ENCODE measurements at regions not wholly inside any gene's neighbourhood (a gene's known extent, or its start where the extent isn't known, plus 50 kb on each side); places are given as distances from the start of the nearest gene placed in this dataset.

DNA sequence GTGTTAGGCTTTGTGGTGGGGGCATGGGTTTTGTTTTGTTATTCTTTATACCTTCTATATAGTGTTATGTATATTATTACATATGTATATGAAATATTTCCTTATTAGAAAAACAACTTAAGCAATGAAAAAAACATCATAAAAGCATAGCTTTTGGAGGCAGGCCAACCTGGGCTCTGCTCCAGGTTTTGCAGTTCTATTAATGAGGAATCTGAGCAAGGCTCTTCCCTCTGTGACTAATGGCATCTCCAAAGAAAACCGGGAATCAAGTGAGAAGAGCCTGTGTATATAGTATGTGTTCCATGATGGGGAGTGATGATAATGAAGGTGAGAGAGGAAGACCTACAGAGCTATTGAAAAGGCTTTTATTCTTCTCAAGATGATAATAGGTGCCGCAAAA, 291.1 kb downstream of the CLIC5 start:
- Histone ChIP-seq H3K4me2 (ENCODE audit: low read length) (no peak overlapping the region), H3K18ac (ENCODE audit: low read length) (no peak overlapping the region), H2BK5ac (ENCODE audit: low read depth, low read length, poor library complexity) (no peak overlapping the region), H3K4me3 (ENCODE audit: low read depth, low read length) (no peak overlapping the region), H3K9ac (ENCODE audit: low read length) (no peak overlapping the region), H3K4ac (ENCODE audit: low read depth, low read length) (no peak overlapping the region), H3K23ac (ENCODE audit: low read length) (no peak overlapping the region), H3K27me3 (ENCODE audit: insufficient read depth, low read length) (no peaks in the 10 kb centered on the region), H3K79me2 (ENCODE audit: control insufficient read depth, insufficient read depth, low read length, poor library complexity) (no peaks in the 10 kb centered on the region), H2BK120ac (ENCODE audit: insufficient read depth, low read length, poor library complexity) (no peak overlapping the region), H3K4me1 (ENCODE audit: control insufficient read depth in 1 of 2, insufficient read depth in 2 of 2, low read length in 2 of 2) (no peaks in the 10 kb centered on the region), H2AFZ (ENCODE audit: insufficient read depth, low read length, poor library complexity) (no peak overlapping the region), H3K14ac (ENCODE audit: low read length) (no peak overlapping the region), H4K12ac (ENCODE audit: low read depth, low read length) (no peak overlapping the region), H4K8ac (ENCODE audit: low read depth, low read length) (no peak overlapping the region), H3K36me3 (ENCODE audit: control insufficient read depth in 1 of 2, insufficient read depth in 2 of 2, low read length in 2 of 2) (no peaks in the 10 kb centered on the region), H3K27ac (ENCODE audit: low read depth, low read length) (no peak overlapping the region), H3K79me1 (ENCODE audit: low read length) (no peaks in the 10 kb centered on the region), H2BK12ac (ENCODE audit: low read length) (no peak overlapping the region), H3K9me3 (ENCODE audit: insufficient read depth, low read depth, low read length) (no peaks in the 10 kb centered on the region), H4K91ac (ENCODE audit: low read depth, low read length) (no peak overlapping the region), H2AK5ac (ENCODE audit: low read length) (no peak overlapping the region)
- no CpG with 5 or more reads among the region's 2 CpGs for WGBS (ENCODE audit: extremely low coverage, insufficient coverage, insufficient read length)
- no peak for DNase-seq

DNA sequence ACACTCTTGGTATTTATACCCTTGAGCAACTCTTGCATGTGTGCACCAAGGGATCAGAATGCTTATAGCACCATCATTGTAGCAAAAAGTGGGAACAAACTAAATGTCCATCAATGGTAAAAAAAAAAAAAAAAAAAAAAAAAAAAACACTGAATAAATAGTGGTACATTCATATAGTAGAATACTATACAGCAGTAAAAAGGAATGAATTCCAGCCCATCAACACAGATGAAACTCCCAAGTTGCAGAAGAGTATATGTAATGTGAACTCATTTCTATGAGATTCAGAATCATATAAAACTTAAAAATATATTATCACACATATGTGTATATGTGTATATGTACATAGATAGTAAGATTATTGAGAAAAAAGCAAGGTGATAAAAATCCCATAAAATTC, 291.6 kb downstream of the CLIC5 start:
- H3K79me2 ChIP-seq (ENCODE audit: control insufficient read depth, insufficient read depth, low read length, poor library complexity), result no peaks in the 10 kb centered on the region
- no peak overlapping the region for H2AK5ac ChIP-seq (ENCODE audit: low read length)
- no peak overlapping the region for H4K12ac ChIP-seq (ENCODE audit: low read depth, low read length)
- H3K23ac ChIP-seq (ENCODE audit: low read length), result no peak overlapping the region
- no peaks in the 10 kb centered on the region for H3K36me3 ChIP-seq (ENCODE audit: control insufficient read depth in 1 of 2, insufficient read depth in 2 of 2, low read length in 2 of 2)
- no peaks in the 10 kb centered on the region for H3K27me3 ChIP-seq (ENCODE audit: insufficient read depth, low read length)
- H3K4me1 ChIP-seq (ENCODE audit: control insufficient read depth in 1 of 2, insufficient read depth in 2 of 2, low read length in 2 of 2), result no peaks in the 10 kb centered on the region
- H4K8ac ChIP-seq (ENCODE audit: low read depth, low read length), result no peak overlapping the region
- no peaks in the 10 kb centered on the region for H3K9me3 ChIP-seq (ENCODE audit: insufficient read depth, low read depth, low read length)
- H3K27ac ChIP-seq (ENCODE audit: low read depth, low read length), result no peak overlapping the region
- no peak for DNase-seq
- H4K91ac ChIP-seq (ENCODE audit: low read depth, low read length), result no peak overlapping the region
- no peak overlapping the region for H2AFZ ChIP-seq (ENCODE audit: insufficient read depth, low read length, poor library complexity)
- H3K14ac ChIP-seq (ENCODE audit: low read length), result no peak overlapping the region
- H3K4me2 ChIP-seq (ENCODE audit: low read length), result no peak overlapping the region
- H2BK12ac ChIP-seq (ENCODE audit: low read length), result no peak overlapping the region
- no peak overlapping the region for H3K4me3 ChIP-seq (ENCODE audit: low read depth, low read length)
- no peak overlapping the region for H3K18ac ChIP-seq (ENCODE audit: low read length)
- no peak overlapping the region for H2BK5ac ChIP-seq (ENCODE audit: low read depth, low read length, poor library complexity)
- no peak overlapping the region for H3K4ac ChIP-seq (ENCODE audit: low read depth, low read length)
- no peak overlapping the region for H3K9ac ChIP-seq (ENCODE audit: low read length)
- H3K79me1 ChIP-seq (ENCODE audit: low read length), result no peaks in the 10 kb centered on the region
- no peak overlapping the region for H2BK120ac ChIP-seq (ENCODE audit: insufficient read depth, low read length, poor library complexity)

DNA sequence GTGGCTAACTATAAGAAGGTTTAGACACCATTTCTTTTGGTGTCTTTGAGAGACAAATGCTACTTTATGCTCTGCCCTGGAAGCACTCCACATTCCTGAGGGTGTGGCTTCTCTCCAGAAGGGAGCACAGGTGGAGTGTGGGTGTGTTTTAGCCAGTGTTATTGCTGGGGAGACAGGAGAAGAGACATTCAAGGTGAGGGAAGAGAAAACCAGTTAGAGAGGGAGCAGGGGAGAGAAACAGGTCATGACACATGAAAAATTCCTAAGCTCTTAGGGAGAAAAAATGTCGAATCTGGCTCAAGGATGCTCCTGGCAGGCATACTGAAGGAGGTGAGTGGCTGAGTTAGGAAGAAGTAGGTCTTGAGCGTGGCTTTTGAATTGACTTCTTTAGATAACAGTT, 292.8 kb downstream of the CLIC5 start:
- Histone ChIP-seq H3K9ac (ENCODE audit: low read length) (no peak overlapping the region), H2BK5ac (ENCODE audit: low read depth, low read length, poor library complexity) (no peak overlapping the region), H3K27ac (ENCODE audit: low read depth, low read length) (no peak overlapping the region), H2AK5ac (ENCODE audit: low read length) (no peak overlapping the region), H3K23ac (ENCODE audit: low read length) (no peak overlapping the region), H3K18ac (ENCODE audit: low read length) (no peak overlapping the region), H3K4me1 (ENCODE audit: control insufficient read depth in 1 of 2, insufficient read depth in 2 of 2, low read length in 2 of 2) (no peaks in the 10 kb centered on the region), H3K9me3 (ENCODE audit: insufficient read depth, low read depth, low read length) (no peaks in the 10 kb centered on the region), H3K4ac (ENCODE audit: low read depth, low read length) (no peak overlapping the region), H2BK120ac (ENCODE audit: insufficient read depth, low read length, poor library complexity) (no peak overlapping the region), H3K79me2 (ENCODE audit: control insufficient read depth, insufficient read depth, low read length, poor library complexity) (no peaks in the 10 kb centered on the region), H4K8ac (ENCODE audit: low read depth, low read length) (no peak overlapping the region), H4K91ac (ENCODE audit: low read depth, low read length) (no peak overlapping the region), H3K4me2 (ENCODE audit: low read length) (no peak overlapping the region), H3K36me3 (ENCODE audit: control insufficient read depth in 1 of 2, insufficient read depth in 2 of 2, low read length in 2 of 2) (no peaks in the 10 kb centered on the region), H3K14ac (ENCODE audit: low read length) (no peak overlapping the region), H2AFZ (ENCODE audit: insufficient read depth, low read length, poor library complexity) (no peak overlapping the region), H4K12ac (ENCODE audit: low read depth, low read length) (no peak overlapping the region), H3K79me1 (ENCODE audit: low read length) (no peaks in the 10 kb centered on the region), H3K27me3 (ENCODE audit: insufficient read depth, low read length) (no peaks in the 10 kb centered on the region), H3K4me3 (ENCODE audit: low read depth, low read length) (no peak overlapping the region), H2BK12ac (ENCODE audit: low read length) (no peak overlapping the region)
- no CpG with 5 or more reads among the region's 2 CpGs for WGBS (ENCODE audit: extremely low coverage, insufficient coverage, insufficient read length)
- no peak for DNase-seq

DNA sequence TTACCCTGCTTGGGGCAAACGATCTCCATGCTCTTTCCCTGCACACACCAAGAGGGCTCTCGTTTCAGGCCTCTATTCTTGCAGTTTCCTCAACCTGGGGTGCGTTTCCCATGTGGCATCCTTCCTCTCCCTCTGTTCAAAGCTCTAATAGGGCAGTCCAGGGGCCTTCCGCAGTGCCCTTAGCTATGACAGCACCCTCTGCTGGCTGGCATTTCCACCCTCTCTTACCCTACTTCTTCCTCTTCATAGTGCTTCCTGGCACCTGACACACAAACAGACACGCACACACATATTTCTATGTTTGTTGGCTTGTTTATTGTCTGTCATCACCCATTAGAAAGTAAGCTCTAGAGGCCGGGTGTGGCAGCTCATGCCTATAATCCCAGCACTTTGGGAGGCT, 294.0 kb downstream of the CLIC5 start:
- Histone ChIP-seq H4K12ac (ENCODE audit: low read depth, low read length) (no peak overlapping the region), H4K8ac (ENCODE audit: low read depth, low read length) (no peak overlapping the region), H3K9ac (ENCODE audit: low read length) (peak overlapping the region; percentile 5), H3K27me3 (ENCODE audit: insufficient read depth, low read length) (no peaks in the 10 kb centered on the region), H3K4ac (ENCODE audit: low read depth, low read length) (no peak overlapping the region), H2AK5ac (ENCODE audit: low read length) (no peak overlapping the region), H2AFZ (ENCODE audit: insufficient read depth, low read length, poor library complexity) (no peak overlapping the region), H4K91ac (ENCODE audit: low read depth, low read length) (no peak overlapping the region), H2BK120ac (ENCODE audit: insufficient read depth, low read length, poor library complexity) (no peak overlapping the region), H3K79me1 (ENCODE audit: low read length) (no peaks in the 10 kb centered on the region), H3K14ac (ENCODE audit: low read length) (no peak overlapping the region), H2BK12ac (ENCODE audit: low read length) (no peak overlapping the region), H3K79me2 (ENCODE audit: control insufficient read depth, insufficient read depth, low read length, poor library complexity) (no peaks in the 10 kb centered on the region), H3K18ac (ENCODE audit: low read length) (no peak overlapping the region), H3K4me3 (ENCODE audit: low read depth, low read length) (no peak overlapping the region), H3K4me1 (ENCODE audit: control insufficient read depth in 1 of 2, insufficient read depth in 2 of 2, low read length in 2 of 2) (no peaks in the 10 kb centered on the region), H2BK5ac (ENCODE audit: low read depth, low read length, poor library complexity) (no peak overlapping the region), H3K4me2 (ENCODE audit: low read length) (no peak overlapping the region), H3K36me3 (ENCODE audit: control insufficient read depth in 1 of 2, insufficient read depth in 2 of 2, low read length in 2 of 2) (no peaks in the 10 kb centered on the region), H3K23ac (ENCODE audit: low read length) (no peak overlapping the region), H3K27ac (ENCODE audit: low read depth, low read length) (no peak overlapping the region), H3K9me3 (ENCODE audit: insufficient read depth, low read depth, low read length) (no peaks in the 10 kb centered on the region)
- no peak for DNase-seq
- no CpG with 5 or more reads among the region's 6 CpGs for WGBS (ENCODE audit: extremely low coverage, insufficient coverage, insufficient read length)

DNA sequence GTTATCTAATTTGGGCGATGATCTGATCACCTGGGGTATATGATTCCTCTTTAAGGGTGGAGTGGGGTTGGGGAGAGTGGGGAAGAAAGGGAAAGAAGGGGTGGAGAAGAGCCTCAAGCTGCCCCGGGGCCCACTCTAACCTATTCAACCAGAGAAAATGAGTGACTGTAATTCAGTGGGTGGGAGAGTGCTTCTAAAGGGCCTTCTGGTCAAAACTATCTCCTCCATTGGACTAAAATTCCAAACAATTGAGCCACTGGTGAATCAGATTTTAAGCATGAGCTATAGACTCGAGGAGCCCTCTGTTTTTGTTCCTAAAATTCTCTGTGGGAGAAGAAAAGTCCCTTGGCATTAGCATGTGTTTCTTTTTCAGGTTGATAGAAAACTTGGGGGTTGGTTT, 296.8 kb downstream of the CLIC5 start:
- no CpG with 5 or more reads among the region's 3 CpGs for WGBS (ENCODE audit: extremely low coverage, insufficient coverage, insufficient read length)
- no peak overlapping the region for H2BK120ac ChIP-seq (ENCODE audit: insufficient read depth, low read length, poor library complexity)
- no peaks in the 10 kb centered on the region for H3K4me1 ChIP-seq (ENCODE audit: control insufficient read depth in 1 of 2, insufficient read depth in 2 of 2, low read length in 2 of 2)
- H3K9me3 ChIP-seq (ENCODE audit: insufficient read depth, low read depth, low read length), result no peaks in the 10 kb centered on the region
- H3K9ac ChIP-seq (ENCODE audit: low read length), result no peak overlapping the region
- no peak overlapping the region for H3K4me3 ChIP-seq (ENCODE audit: low read depth, low read length)
- H2BK12ac ChIP-seq (ENCODE audit: low read length), result no peak overlapping the region
- no peak overlapping the region for H3K23ac ChIP-seq (ENCODE audit: low read length)
- no peak overlapping the region for H2AFZ ChIP-seq (ENCODE audit: insufficient read depth, low read length, poor library complexity)
- H3K4ac ChIP-seq (ENCODE audit: low read depth, low read length), result no peak overlapping the region
- no peaks in the 10 kb centered on the region for H3K79me1 ChIP-seq (ENCODE audit: low read length)
- H3K79me2 ChIP-seq (ENCODE audit: control insufficient read depth, insufficient read depth, low read length, poor library complexity), result no peaks in the 10 kb centered on the region
- no peak overlapping the region for H2BK5ac ChIP-seq (ENCODE audit: low read depth, low read length, poor library complexity)
- no peak overlapping the region for H3K18ac ChIP-seq (ENCODE audit: low read length)
- no peak overlapping the region for H4K91ac ChIP-seq (ENCODE audit: low read depth, low read length)
- no peak overlapping the region for H4K12ac ChIP-seq (ENCODE audit: low read depth, low read length)
- H3K27me3 ChIP-seq (ENCODE audit: insufficient read depth, low read length), result no peaks in the 10 kb centered on the region
- no peak overlapping the region for H2AK5ac ChIP-seq (ENCODE audit: low read length)
- H3K4me2 ChIP-seq (ENCODE audit: low read length), result no peak overlapping the region
- no peak overlapping the region for H3K14ac ChIP-seq (ENCODE audit: low read length)
- H3K27ac ChIP-seq (ENCODE audit: low read depth, low read length), result no peak overlapping the region
- peak in 1 of 2 donors; percentile 48 for DNase-seq
- no peak overlapping the region for H4K8ac ChIP-seq (ENCODE audit: low read depth, low read length)
- H3K36me3 ChIP-seq (ENCODE audit: control insufficient read depth in 1 of 2, insufficient read depth in 2 of 2, low read length in 2 of 2), result no peaks in the 10 kb centered on the region
